Fibroblast of lung (primary cell): ENCODE measurements at regions not wholly inside any gene's neighbourhood (a gene's known extent, or its start where the extent isn't known, plus 50 kb on each side); places are given as distances from the start of the nearest gene placed in this dataset.

ENCODE experiments used
- DNase-seq, 2 donors: peaks; one replicate each; pipeline versions ENCODE4 v3.0.0 to v3.0.0-alpha.2; 2010; ENCODE audit warnings: low read depth in 2 of 2
- H2AFZ ChIP-seq: 2 replicates; pipeline ENCODE4 v1.5.1; 2012; ENCODE audit warnings: low read length, control low read depth, inconsistent platforms
- H3K27ac ChIP-seq: 2 replicates; pipeline ENCODE4 v1.5.1; 2011; ENCODE audit warnings: low read length, control low read depth; ENCODE audit not compliant: insufficient read depth
- H3K27me3 ChIP-seq: 2 replicates; pipeline ENCODE4 v1.5.1; 2011; ENCODE audit warnings: mild to moderate bottlenecking, low read length; ENCODE audit not compliant: control insufficient read depth, insufficient read depth
- H3K36me3 ChIP-seq: 2 replicates; pipeline ENCODE4 v1.5.1; 2011; ENCODE audit warnings: low read length; ENCODE audit not compliant: control insufficient read depth, insufficient read depth
- H3K4me1 ChIP-seq: 2 replicates; pipeline ENCODE4 v1.5.1; 2011; ENCODE audit warnings: low read length; ENCODE audit not compliant: control insufficient read depth, insufficient read depth; ENCODE audit errors: extremely low read depth
- H3K4me2 ChIP-seq: 2 replicates; pipeline ENCODE4 v1.5.1; 2011; ENCODE audit warnings: low read length, control low read depth; ENCODE audit not compliant: insufficient read depth; ENCODE audit errors: extremely low read depth
- H3K4me3 ChIP-seq, 4 experiments: fragments of 200-600 bp in 1 of 4; sonication (generic) in 1 of 4; replicated peaks in 1 of 4; 2 replicates each; pipeline ENCODE4 v1.5.1; 2011 to 2016; ENCODE audit warnings: low read length in 4 of 4, low read depth in 3 of 4, mild to moderate bottlenecking in 3 of 4, control low read depth in 2 of 4, inconsistent platforms in 1 of 4, mixed read lengths in 1 of 4; ENCODE audit not compliant: insufficient read depth in 1 of 4; ENCODE audit errors: control extremely low read depth in 1 of 4
- H3K79me2 ChIP-seq: 2 replicates; pipeline ENCODE4 v1.5.1; 2012; ENCODE audit warnings: mild to moderate bottlenecking, low read length, inconsistent platforms; ENCODE audit not compliant: control insufficient read depth, insufficient read depth
- H3K9ac ChIP-seq: 2 replicates; pipeline ENCODE4 v1.5.1; 2011; ENCODE audit warnings: mild to moderate bottlenecking, low read length, control low read depth; ENCODE audit not compliant: insufficient read depth
- H3K9me3 ChIP-seq: 2 replicates; pipeline ENCODE4 v1.5.1; 2012; ENCODE audit warnings: low read depth, low read length; ENCODE audit not compliant: control insufficient read depth, insufficient read depth
- H4K20me1 ChIP-seq: 2 replicates; pipeline ENCODE4 v1.5.1; 2011; ENCODE audit warnings: low read length; ENCODE audit not compliant: control insufficient read depth, insufficient read depth; ENCODE audit errors: extremely low read depth
- CTCF ChIP-seq, 2 donors: IDR thresholded peaks in 1 of 2; conservative IDR thresholded peaks in 1 of 2; 1 replicate in 1 of 2; 2 replicates in 1 of 2; pipeline ENCODE4 v1.5.1; 2011 to 2012; ENCODE audit warnings: low read length in 2 of 2, control low read depth in 1 of 2, inconsistent platforms in 1 of 2, low read depth in 1 of 2, mild to moderate bottlenecking in 1 of 2
- EZH2 ChIP-seq: IDR thresholded peaks from 2 replicates; pipeline ENCODE4 v1.5.1; 2012; ENCODE audit warnings: low read length, control low read depth, mild to moderate bottlenecking; ENCODE audit errors: missing control alignments

GRCh38 chr15:25054329-25054728, 99.5 kb downstream of the SNRPN start:
- no peak for TF ChIP-seq EZH2
- TF ChIP-seq CTCF (conservative IDR thresholded peaks at IDR 0.05 in 1 of 2, IDR thresholded peaks at IDR 0.05 in 1 of 2; ENCODE audit: low read depth in 1 of 2, low read length in 2 of 2): no peak
- Histone ChIP-seq H4K20me1 (no peaks in the 10 kb centered on the region), H3K4me2 (no peak overlapping the region), H3K9ac (no peak overlapping the region), H3K27ac (no peak overlapping the region), H3K79me2 (no peaks in the 10 kb centered on the region), H3K27me3 (no peaks in the 10 kb centered on the region), H3K9me3 (peaks cover 25% of the 10 kb centered on the region), H3K4me1 (no peaks in the 10 kb centered on the region), H2AFZ (no peak overlapping the region), H3K36me3 (no peaks in the 10 kb centered on the region), H3K4me3 (no peak overlapping the region)
- DNase-seq: no peak

- Histone ChIP-seq H3K9ac (no peak overlapping the region), H3K4me1 (no peaks in the 10 kb centered on the region), H3K27ac (no peak overlapping the region), H2AFZ (no peak overlapping the region), H3K27me3 (no peaks in the 10 kb centered on the region), H3K79me2 (no peaks in the 10 kb centered on the region), H3K4me2 (no peak overlapping the region), H3K4me3 (no peak overlapping the region), H3K36me3 (no peaks in the 10 kb centered on the region), H3K9me3 (peaks cover 27% of the 10 kb centered on the region), H4K20me1 (no peaks in the 10 kb centered on the region)
- no peak for DNase-seq
- TF ChIP-seq EZH2: no peak
- no peak for TF ChIP-seq CTCF (conservative IDR thresholded peaks at IDR 0.05 in 1 of 2, IDR thresholded peaks at IDR 0.05 in 1 of 2; ENCODE audit: low read depth in 1 of 2, low read length in 2 of 2)
Observed at GRCh38 chr15:25054943-25055342, 100.2 kb downstream of the SNRPN start.

- H3K4me2 ChIP-seq: no peak overlapping the region
- no peaks in the 10 kb centered on the region for H3K36me3 ChIP-seq
- H3K27me3 ChIP-seq: no peaks in the 10 kb centered on the region
- no peak overlapping the region for H2AFZ ChIP-seq
- no peaks in the 10 kb centered on the region for H4K20me1 ChIP-seq
- DNase-seq: no peak
- peaks cover 23% of the 10 kb centered on the region for H3K9me3 ChIP-seq
- no peak for TF ChIP-seq EZH2
- no peak for TF ChIP-seq CTCF (conservative IDR thresholded peaks at IDR 0.05 in 1 of 2, IDR thresholded peaks at IDR 0.05 in 1 of 2; ENCODE audit: low read depth in 1 of 2, low read length in 2 of 2)
- H3K9ac ChIP-seq: no peak overlapping the region
- no peak overlapping the region for H3K27ac ChIP-seq
- H3K79me2 ChIP-seq: no peaks in the 10 kb centered on the region
- H3K4me1 ChIP-seq: no peaks in the 10 kb centered on the region
- no peak overlapping the region for H3K4me3 ChIP-seq
Observed at GRCh38 chr15:25055356-25056068, 100.7 kb downstream of the SNRPN start.
